GDM1 (cell line): ENCODE measurements at regions not wholly inside any gene's neighbourhood (a gene's known extent, or its start where the extent isn't known, plus 50 kb on each side); places are given as distances from the start of the nearest gene placed in this dataset.

Experiments
- DNase-seq: peaks from one replicate; lab custom pipeline; 2025; lab: John Stamatoyannopoulos, UW

DNA sequence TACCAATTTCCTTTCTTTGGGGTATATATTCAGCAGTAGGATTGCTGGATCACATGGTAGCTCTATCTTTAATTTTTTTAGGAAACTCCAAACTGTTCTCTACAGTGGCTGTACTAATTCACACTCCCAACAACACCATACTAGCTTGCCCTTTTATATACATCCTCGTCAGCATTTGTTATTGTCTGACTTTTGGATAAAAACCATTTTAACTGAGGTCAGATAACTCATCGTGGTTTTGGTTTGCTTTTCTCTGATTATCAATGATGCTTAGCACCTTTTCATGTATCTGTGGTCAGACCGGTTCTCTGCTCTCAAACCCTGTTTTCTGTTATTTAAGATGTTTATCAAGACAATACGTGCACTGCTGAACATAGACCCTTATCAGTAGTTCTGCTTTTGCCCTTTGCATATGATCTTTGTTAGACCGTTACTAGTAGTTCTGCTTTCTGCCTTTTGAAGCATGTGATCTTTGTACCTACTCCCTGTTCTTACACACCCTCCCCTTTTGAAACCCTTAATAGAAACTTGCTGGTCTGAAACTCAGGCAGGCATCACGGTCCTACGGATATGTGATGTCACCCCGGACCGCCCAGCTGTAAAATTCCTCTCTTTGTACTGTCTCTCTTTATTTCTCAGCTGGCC, 474.3 kb downstream of the RSL24D1 start:
- DNase-seq, result no peak

DNA sequence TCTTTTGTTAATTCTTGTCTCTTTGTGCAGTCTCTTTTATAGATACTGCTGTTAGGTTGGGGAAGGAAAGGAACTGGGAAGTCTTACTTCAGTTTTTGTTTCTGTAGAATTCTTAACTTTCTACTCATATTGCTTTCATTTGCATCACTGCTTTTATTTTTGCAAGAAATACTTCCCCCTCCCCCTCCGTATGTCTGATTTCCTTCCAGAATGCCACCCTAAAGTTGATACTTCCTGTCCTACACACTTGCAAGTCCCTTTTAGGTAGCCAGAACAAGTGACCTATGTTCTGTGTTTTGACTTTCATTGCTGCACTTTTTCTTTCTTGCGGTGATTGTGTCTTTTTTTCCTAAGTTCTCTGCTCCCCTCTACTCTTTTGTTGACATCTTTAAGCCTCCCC, 477.4 kb downstream of the RSL24D1 start:
- no peak for DNase-seq

DNA sequence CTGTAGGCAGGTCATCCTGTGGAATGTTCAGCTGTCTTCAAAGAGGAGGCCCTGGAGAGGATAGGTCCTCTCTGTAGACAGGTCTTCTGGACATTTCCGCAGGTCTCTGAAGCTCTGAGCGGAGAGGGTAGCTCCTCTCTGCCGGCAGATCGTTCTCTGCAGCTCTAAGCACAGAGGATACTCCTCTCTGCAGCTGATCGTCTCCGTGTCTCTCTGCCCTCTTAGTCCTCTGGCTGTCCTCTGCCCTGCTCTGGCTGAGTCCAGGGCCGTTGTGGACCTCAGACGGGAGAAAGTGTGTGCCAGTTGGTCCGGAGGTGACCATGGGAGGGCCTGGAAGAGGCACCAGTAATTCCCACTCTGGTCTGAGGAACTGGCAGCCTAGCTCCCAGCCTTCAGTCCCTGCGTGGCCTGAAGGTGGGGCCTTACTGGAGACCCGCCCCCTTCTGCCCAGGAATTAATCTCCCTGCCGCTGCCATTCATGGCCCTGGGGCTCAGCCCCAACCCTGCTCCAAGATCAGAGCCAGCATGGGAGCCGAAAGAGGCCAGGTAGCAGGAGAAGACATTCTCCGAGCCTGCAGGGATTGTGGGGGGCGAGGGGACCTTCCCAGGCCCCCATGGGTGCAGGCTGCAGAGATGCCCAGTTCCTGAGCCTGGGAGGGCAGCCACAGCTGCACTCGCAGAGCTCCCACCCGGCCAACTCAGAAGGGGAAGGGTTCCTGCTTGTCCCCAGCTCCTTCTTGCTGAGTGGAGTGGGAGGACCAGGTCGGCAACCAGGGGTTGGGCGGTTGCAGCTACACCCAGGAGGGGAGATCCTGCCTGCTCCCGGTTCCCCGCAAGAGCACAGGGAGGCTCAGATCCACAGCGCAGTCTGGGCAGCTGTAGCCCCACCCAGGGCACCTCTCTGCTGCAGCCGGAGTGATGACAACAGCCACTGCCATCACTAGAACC, 488.7 kb downstream of the RSL24D1 start:
- DNase-seq, result no peak

DNA sequence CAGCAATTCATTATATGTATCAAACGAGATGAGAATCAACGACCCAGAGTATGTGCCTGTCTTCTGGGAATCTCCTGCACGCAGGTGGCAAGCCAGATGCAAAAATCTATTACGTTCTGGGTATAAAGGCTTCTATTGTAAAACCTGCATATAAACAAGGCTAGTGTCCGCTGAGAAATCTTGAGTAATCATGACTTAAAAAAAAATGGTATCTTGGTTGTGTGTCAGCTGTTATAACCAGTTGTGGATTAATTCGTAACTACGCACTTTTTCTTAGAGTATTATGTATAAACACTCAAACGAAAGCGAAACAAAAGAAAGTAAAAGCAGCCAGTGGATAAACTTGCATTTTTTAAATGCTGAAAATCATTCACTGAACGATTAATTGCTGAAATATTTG, 509.1 kb downstream of the RSL24D1 start:
- DNase-seq, result no peak
